ENCODE measurements at regions not wholly inside any gene's neighbourhood (a gene's known extent, or its start where the extent isn't known, plus 50 kb on each side); places are given as distances from the start of the nearest gene placed in this dataset.
A peak's percentile ranks its signal among the peaks of the same experiment; 100 is the strongest.

DNA sequence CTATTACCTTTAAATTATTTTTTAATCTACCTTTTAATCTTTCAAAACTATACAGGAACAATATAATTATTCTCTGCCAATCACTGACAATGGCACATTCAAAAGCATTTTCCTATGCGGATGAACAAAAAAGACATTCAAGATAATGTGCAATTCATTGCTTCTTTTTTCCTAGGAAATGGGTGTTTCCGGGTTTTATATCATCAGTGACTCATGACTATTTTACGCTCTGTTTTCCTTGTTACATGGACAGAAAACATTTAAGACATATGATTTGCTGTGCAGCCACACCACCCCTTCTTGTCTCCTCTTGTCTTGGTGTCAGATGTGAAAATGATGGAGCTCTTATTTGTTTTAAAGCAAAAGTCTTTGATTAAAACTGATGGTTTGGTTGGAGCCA lies 184.7 kb upstream of the LINC00305 start:
- no peak for DNase-seq (ENCODE audit: low read depth, low spot score)

DNA sequence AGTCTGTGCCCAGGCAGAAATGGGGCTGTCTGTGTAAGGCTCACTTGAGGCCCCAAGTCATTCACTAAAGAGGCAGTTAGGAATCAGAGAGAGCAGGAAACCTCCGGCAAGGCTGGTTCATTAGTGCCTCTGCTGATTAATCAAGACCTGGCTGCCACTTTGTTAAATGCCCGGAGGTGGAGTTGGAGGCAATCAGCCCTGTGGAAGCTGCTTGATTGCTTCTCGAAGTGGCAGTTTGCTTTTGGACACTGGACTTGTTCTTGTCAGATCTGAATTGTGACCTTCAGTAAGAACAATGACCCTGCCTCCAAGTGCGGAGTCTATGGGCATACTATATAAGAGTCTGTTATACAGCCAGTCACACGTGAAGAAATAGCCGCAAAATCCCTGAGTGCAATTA lies 183.9 kb upstream of the LINC00305 start:
- no peak for DNase-seq (ENCODE audit: low read depth, low spot score)

DNA sequence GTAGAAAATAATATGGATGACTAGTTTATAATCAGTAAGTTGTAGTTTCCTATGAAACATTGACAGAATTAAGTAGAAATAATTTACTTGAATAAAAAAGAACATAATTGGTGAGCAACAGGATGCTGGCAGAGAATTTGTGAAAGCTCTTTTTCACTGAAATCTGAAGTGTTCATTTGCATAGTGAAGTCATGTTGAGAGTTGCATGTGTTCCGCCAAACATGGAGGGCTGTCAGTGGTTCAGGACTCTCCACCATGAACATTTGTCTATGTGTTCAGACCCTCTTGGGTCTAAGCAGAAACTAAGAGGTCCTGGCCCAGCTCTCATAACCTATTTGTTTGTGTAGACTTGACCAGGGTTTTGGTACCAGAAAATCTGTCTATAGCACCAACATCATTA lies 182.5 kb upstream of the LINC00305 start:
- no peak for DNase-seq (ENCODE audit: low read depth, low spot score)

DNA sequence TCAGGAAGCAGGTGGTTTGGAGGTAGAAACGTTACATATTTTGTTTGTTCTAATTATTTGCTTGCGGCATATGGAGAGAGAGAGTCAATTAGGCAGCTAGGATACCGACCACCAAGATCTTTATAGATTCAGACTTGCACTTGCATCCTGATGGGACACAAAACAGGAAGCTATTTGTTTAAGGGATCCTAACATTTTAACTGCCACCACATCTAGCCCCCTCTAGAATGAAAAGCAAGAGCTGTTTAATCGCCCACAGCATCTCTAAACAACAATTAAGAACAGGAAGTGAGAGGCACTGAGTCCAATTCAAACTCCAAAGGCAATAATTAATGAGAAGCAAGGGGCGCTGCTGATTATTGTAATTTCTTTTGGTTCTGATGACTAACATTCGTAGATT lies 182.0 kb upstream of the LINC00305 start:
- DNase-seq (ENCODE audit: low read depth, low spot score), result no peak

DNA sequence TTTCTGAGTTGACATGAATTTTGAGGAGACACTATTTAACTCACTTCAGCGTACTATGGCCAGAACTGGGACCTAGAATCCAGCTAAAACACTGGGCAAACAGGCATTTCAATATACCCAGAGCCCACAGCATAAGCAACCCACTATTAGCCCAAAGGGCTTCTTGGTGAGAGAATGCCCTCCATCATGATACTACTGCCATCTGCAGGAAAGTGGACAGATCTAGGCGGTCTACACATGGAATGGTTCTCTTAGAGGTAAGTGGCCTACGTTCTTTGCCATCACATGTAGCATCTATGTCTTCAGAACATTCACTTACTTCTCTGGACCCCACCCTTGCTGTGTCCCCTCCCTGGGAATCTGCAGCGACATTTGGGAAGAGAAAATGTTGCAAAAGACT lies 181.3 kb upstream of the LINC00305 start:
- DNase-seq (ENCODE audit: low read depth, low spot score), result peak; percentile 10

DNA sequence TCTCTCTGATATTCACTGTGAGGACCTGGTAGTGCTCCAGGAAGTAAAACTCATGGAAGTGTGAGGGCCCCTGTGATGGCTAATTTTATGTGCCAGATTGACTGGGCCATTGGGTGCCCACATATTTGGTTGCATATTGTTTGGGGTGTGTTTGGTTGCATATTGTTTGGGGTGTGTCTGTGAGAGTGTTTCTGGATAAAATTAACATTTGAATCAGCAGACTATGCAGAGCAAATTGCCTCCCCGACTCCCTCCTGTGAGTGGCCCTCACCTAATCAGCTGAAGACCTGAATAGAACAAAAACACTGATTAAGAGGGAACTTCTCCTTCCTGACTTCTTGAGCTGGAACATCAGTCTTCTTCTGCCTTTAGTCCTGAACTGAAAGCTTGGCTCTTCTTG lies 173.3 kb upstream of the LINC00305 start:
- DNase-seq (ENCODE audit: low read depth, low spot score), result no peak

DNA sequence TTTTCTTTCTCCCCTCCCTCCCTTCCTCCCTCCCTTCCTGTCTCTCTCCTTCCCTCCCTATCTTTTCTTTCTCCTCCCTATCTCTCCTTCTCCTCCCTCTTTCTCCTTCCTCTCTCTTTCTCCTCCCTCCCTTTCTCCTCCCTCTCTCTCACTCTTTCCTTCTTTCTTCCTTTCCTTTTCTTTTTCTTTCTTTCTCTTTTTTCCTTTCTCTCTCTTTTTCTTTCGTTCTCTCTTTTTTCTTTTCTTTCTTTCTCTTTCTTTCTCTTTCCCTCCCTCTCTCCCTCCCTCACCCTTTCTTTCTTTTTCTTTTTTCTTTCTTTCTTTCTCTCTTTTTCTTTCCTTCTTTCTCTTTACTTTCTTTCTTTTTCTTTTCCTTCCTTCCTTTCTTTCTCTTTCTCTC lies 169.7 kb upstream of the LINC00305 start:
- DNase-seq (ENCODE audit: low read depth, low spot score), result no peak

DNA sequence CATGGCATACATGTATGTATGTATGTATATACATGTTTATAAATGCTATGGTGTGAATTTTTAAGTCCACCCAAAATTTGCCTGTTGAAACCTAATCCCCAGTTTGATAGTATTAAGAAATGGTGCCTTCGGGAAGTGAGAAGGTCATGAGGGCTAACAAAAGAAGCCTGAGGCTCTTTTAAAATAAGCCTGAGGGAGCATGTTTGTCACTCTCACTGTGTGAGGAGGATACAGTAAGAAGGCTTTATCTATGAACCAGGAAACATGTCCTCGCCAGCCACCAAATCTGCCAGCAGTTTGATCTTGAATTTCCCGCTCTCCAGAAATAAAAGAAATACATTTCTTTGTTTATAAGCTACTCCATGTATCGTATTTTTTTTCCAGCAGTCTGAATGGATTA lies 163.0 kb upstream of the LINC00305 start:
- no peak for DNase-seq (ENCODE audit: low read depth, low spot score)

DNA sequence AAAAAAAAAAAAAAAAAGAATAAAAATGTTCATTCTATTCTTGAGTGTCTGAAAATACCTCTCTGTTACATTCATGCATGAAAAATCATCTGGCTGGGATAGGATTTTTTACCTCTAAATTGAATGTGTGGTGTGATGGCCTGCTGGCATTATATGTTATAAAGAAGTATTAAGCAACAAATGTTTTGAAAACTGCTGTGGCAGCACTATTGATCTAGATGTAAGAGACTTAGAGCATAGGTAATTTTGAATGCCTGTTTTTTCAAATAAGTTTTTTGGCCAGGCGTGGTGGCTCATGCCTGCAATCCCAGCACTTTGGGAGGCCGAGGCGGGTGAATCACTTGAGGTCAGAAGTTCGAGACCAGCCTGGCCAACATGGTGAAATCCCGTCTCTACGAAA lies 147.0 kb upstream of the LINC00305 start:
- no peak for DNase-seq (ENCODE audit: low read depth, low spot score)

DNA sequence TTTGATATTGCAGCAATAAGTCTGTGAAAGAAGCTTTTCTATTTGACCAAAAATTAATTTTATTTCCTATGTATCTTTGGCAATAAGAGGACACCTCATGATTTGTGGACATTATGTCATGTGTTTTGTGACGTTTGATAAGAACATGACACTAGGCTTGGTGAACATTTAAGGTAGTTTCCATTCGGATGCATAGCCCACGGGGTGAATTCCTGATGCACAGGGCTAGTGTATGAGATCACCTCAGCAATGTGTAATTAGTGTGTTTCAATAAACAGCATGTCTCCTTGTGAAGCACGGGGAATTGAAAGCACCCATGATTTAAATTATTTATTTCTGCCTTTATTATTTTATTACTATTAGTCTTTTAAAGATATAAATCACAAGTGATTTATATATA lies 146.1 kb upstream of the LINC00305 start:
- no peak for DNase-seq (ENCODE audit: low read depth, low spot score)

DNA sequence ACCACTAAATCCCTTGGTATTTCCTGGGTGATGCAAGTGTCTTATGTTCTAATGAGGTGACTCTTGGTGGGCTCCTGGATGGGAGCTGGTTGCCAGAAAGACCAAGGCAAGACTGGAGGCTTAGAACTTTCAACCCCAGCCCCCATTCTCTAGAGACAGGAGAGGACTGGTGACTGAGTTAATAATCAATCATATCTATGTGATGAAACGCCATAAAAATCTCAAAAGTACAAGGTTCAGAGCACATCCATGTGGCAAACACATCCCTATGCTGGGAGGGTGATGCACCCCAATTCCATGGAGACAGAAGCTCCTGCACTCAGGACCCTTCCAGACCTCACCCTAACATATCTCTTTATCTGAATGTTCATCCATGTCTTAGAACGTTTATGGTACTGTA lies 139.5 kb upstream of the LINC00305 start:
- no peak for DNase-seq (ENCODE audit: low read depth, low spot score)

DNA sequence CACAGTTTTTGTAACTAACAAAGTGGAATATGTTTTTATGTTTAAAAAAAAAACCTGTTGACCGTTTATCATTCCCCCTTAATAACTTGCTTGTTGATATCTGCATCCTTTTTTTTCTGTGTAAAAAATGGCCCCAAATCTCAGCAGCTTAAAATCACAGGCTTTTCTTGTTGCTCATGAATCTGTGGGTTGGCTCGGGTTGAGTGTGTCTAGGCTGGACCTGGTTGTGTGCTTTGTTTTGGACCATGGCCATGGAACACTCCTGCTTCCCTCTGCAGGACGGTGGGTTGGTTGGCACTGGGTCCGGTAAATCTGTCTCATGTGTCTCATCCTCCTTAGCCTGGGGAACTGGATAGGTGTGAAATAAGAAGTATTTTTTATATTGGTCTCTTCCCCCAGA lies 139.0 kb upstream of the LINC00305 start:
- peak; percentile 30 for DNase-seq (ENCODE audit: low read depth, low spot score)

DNA sequence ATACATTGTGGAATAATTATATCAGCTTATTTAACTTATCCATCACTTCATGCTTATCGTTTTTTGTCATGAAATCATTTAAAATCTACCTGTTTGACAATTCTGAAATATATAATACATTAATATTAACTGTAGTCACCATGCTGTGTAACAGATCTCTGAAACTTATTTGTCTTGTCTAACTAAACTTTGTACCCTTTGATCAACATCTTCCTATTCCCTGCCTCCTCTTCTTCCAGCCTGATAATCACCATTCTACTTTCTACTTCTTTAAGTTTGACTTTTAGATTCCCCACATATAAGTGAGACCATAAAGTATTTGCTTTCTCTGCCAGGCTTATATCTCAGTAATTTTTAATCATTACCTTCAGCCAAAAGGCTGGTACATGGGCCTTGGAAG lies 134.2 kb upstream of the LINC00305 start:
- DNase-seq (ENCODE audit: low read depth, low spot score), result no peak

DNA sequence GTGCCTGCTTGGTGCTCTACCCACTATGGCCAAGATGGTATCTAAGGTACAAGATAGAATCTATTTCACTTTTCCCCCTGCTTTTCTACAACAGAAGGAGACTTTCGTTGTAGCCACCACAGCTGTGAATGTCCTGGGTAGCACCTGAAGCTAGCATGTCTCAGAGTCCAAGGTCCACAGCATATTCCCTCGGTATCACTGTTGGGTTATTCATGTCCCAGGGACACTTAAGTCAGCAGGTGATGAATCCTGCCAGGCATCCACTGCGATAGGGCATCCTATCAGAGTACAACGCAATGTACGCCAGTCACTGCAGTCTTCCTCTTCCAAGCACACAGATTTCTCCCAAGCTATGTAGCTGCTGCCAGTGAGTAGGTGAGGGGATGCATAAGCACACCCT lies 129.1 kb upstream of the LINC00305 start:
- no peak for DNase-seq (ENCODE audit: low read depth, low spot score)

DNA sequence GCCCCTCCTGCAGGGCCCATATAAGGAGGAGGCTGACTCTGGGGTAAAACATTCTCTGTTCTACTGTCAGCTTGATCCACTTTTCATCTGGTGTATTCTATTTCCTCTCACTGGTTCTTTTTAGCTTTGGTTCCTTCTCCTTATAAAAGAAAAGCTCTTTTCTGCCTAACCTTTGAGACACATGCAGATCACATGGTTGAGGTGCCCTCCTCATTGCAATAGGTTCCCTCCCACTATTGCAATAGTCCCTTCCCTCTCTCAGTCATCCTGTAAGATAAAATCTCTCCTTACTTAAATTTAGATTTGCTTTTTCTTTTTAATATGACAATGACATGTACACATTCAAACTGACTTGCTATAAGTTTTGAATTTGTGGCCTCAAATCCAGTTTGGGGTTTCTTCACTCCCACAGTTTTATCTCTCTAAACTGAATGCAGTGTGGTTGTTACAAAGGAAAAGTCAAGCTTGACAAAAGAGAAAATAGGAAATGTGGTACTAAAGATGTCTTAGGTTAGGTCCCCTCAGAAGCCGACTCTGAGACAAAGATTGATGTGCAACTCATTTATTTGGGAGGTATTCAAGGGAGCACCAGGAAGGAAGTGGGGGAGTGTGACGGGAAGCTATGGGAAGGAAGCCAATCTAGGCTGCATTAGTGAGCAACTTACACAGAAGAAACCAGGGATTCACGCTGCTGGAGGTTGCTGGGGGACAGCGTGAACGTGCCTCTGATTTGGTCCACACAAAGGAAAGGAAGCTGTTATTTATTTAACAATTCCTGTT lies 127.6 kb upstream of the LINC00305 start:
- peak; percentile 10 for DNase-seq (ENCODE audit: low read depth, low spot score)

DNA sequence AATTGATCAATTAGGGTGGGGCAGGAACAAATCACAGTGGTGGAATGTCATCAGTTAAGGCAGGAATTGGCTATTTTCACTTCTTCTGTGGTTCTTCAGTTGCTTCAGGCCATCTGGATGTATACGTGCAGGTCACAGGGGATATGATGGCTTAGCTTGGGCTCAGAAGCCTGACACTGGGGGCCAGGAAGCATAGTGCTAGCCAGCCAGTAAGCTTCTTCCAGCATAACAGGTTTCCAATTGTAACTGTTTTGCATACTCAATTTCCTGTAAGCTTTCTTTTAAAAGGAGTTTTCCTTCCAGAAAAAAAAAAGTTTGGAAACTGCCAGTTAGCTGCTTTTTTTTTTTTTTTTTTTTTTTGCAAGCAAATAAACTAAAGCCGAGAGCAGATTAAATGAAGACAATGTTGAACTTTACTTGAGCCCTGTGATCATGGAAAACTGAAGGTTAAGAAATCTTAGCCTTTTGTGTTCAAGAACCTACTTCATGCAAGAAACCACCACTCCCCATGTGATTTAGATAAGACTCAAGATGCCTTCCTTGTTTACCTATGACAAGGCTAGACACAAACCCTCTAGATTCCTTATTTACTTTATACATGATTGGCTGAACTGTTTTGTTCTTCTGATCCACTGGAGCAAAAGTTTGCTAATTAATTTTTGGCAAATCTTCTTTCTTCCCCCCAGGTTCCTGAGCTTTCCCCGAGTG lies 126.9 kb upstream of the LINC00305 start:
- no peak for DNase-seq (ENCODE audit: low read depth, low spot score)

DNA sequence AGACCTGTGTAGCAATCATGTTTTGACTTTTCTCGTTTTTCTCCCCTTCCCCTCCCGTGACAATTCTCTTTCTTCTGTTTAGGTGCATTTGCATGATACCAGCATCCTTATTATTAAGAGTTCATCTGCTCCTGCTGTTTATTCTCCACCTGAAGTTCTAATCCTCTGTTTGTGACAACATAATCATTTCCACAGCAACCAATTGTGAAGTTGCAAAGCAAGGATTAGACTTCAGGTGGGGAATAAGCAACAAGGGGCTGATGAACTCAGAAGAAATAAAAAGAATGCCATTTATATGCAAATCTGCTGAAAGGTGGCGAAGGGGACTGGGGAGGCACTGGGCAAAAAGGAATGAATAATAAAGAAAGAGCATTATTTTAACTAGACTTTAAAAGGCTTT lies 124.8 kb upstream of the LINC00305 start:
- no peak for DNase-seq (ENCODE audit: low read depth, low spot score)

DNA sequence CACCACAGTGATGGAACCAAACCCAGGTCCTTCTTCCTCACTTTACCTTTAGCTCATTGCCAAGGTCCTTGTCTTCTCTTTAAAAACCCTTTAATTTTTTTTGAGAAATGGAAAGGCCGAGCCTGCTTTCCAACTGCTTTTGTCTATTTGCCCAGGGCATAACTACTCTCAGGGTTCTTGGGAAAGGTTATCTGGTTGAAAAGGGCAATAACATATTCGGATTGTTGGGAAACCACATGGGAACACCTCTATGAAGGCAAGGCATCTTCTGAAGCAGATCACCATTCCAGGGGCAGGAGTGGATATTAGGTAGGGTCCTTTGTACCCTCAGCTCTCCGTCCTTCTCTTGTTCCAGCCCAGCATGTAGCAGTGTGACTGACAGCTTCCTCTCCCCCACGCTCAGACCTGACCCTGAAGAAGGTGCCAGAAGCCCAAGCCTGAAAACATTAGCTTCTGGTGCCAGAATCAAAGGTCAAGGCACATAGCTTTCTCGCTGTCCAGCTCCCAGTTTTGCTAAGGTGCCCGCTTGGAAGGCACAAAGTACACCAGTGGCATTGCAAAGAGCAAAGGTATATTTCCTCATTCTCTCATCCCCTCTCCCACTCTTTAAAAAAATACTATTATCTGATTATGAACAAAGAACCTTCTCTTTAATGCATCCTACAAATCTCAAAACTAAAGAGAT lies 123.2 kb upstream of the LINC00305 start:
- no peak for DNase-seq (ENCODE audit: low read depth, low spot score)

DNA sequence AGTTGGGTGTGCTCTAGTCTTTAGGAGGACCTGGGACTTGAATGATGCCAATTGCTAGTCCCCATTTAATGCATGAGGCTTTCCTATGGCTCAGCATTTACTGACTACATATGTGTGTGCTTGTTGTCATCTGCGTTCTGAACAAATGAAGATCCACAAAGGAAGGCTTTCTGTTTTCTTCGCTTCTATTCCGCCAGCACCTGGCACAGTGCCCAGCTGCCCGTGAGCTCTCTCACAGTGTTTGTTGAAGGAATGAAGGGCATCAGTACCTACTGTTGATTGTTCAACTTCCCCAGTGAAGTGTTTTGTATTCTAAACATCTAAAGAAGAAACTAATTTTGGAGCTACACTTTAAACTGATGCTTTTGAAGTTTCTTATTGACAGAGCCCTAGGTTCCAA lies 122.4 kb upstream of the LINC00305 start:
- DNase-seq (ENCODE audit: low read depth, low spot score), result peak; percentile 41

DNA sequence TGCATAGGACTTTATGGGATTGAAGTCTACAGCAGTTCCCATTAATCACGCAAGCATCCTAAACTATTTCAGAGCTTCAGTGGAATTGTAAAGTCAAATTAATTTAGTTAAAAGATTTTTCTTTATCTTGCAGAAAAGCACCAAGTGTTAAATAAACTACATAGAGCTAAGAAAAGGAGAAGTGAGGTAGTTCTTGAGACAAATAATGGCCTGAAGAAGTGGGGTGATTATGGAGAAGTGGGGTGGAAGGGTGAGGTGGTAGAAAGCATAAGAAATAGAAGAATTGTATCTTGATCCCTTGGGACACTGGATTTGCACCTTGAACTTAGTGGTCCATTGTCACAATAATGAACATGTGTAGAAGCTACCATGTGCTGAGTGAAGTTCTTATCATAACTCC lies 121.7 kb upstream of the LINC00305 start:
- DNase-seq (ENCODE audit: low read depth, low spot score), result no peak

DNA sequence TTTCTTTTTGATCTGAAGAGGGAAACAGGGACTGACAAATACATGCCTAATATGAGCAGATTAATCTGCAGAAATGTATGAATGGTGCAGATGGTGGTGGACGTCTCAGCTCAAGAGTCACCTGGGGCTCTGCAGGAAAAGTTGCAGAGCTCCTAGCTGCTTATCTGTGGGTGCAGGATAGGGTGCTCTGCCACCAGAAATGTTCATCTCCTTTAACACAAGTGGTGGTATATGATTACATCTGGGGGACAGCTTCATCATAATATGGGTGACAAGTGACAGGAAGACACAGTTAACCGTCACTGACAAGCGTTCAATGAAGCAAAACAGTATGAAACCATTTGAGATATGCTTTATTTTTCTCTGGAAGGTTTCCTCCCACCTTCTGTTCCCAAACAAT lies 121.2 kb upstream of the LINC00305 start:
- DNase-seq (ENCODE audit: low read depth, low spot score), result no peak

DNA sequence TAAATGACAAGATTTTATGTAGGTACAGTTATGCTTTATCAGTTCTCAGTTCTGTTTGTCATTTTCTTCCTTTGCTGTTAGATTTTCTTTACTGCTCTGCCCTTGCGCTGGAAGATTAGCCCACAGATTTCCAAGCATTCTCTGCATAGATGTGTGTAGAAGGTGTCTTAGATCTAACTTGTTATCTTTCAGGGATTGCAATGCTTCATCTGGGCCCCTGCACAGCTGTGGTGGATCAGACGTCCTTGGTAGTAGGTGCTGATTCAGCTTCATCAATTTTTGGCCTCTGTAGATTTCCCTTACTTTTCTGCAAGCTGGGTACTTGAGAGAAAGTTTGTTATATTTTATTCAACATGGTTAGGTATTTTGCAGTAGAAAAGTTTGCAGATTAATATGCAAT lies 115.3 kb upstream of the LINC00305 start:
- no peak for DNase-seq (ENCODE audit: low read depth, low spot score)

DNA sequence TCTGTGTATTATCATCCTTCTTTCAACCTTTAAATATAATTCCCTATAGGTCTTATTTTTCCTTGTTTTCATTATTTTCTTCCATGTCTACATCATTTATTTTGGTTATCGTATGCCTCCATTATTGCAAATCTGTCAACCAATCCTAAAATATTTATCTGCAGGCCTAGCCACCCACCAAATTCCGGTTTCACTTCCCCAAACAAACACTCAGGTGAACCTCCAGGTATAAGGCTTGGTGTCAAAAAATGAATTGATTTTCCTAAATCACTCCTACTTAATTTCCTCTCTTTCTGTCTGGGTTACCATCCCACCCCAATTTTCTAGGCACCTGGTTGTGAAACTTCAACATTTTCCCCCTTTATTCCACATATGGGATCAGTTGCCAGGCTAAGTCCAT lies 111.9 kb upstream of the LINC00305 start:
- DNase-seq (ENCODE audit: low read depth, low spot score), result no peak
